ENCODE measurements at regions not wholly inside any gene's neighbourhood (a gene's known extent, or its start where the extent isn't known, plus 50 kb on each side); places are given as distances from the start of the nearest gene placed in this dataset.

GRCh38 chr12:115898670-115899069 lies 378.8 kb downstream of the MED13L start:
- no peak for TF ChIP-seq EZH2 (IDR thresholded peaks at IDR 0.05; ENCODE audit: insufficient read depth, poor library complexity, severe bottlenecking)
- no peak for TF ChIP-seq EZH2phosphoT487 (IDR thresholded peaks at IDR 0.05; ENCODE audit: insufficient read depth, low read depth)

Measured in GM23248 (cell line).